ENCODE measurements at regions not wholly inside any gene's neighbourhood (a gene's known extent, or its start where the extent isn't known, plus 50 kb on each side); places are given as distances from the start of the nearest gene placed in this dataset.

GRCh38 chr4:188627892-188628291 is 488.7 kb downstream of the TRIML1 start:
- DNase-seq (ENCODE audit: extremely low spot score, unreplicated experiment) = no peak
- Mint-ChIP-seq H3K4me3 (ENCODE audit: unreplicated experiment) (no peak overlapping the region), H3K9me3 (ENCODE audit: unreplicated experiment) (no peaks in the 10 kb centered on the region), H3K27ac (ENCODE audit: unreplicated experiment) (no peak overlapping the region), H3K36me3 (ENCODE audit: unreplicated experiment) (no peaks in the 10 kb centered on the region), H3K27me3 (ENCODE audit: unreplicated experiment) (no peaks in the 10 kb centered on the region), H3K4me1 (ENCODE audit: unreplicated experiment) (peaks cover 14% of the 10 kb centered on the region)
- TF ChIP-seq CTCF (IDR thresholded peaks at IDR 0.05) = peak; percentile 31

GRCh38 chr4:188639479-188640100 is 500.3 kb downstream of the TRIML1 start:
- Mint-ChIP-seq H3K27ac (ENCODE audit: unreplicated experiment) (no peak overlapping the region), H3K9me3 (ENCODE audit: unreplicated experiment) (no peaks in the 10 kb centered on the region), H3K36me3 (ENCODE audit: unreplicated experiment) (no peaks in the 10 kb centered on the region), H3K4me3 (ENCODE audit: unreplicated experiment) (no peak overlapping the region), H3K4me1 (ENCODE audit: unreplicated experiment) (no peaks in the 10 kb centered on the region), H3K27me3 (ENCODE audit: unreplicated experiment) (peaks cover 2% of the 10 kb centered on the region)
- TF ChIP-seq CTCF (IDR thresholded peaks at IDR 0.05) = no peak
- DNase-seq (ENCODE audit: extremely low spot score, unreplicated experiment) = no peak

- H3K27ac Mint-ChIP-seq (ENCODE audit: unreplicated experiment) = no peak overlapping the region
Measured at GRCh38 chr4:188647820-188648370, 508.7 kb downstream of the TRIML1 start.

GRCh38 chr4:188649635-188650034 is 510.4 kb downstream of the TRIML1 start:
- Mint-ChIP-seq H3K36me3 (ENCODE audit: unreplicated experiment) (no peaks in the 10 kb centered on the region), H3K9me3 (ENCODE audit: unreplicated experiment) (no peaks in the 10 kb centered on the region)

More at GRCh38 chr4:188647820-188648370, 508.7 kb downstream of the TRIML1 start:
- H3K4me3 Mint-ChIP-seq (ENCODE audit: unreplicated experiment) = no peak overlapping the region
- peaks cover 2% of the 10 kb centered on the region for H3K27me3 Mint-ChIP-seq (ENCODE audit: unreplicated experiment)
- no peaks in the 10 kb centered on the region for H3K36me3 Mint-ChIP-seq (ENCODE audit: unreplicated experiment)
- DNase-seq (ENCODE audit: extremely low spot score, unreplicated experiment) = no peak
- H3K9me3 Mint-ChIP-seq (ENCODE audit: unreplicated experiment) = no peaks in the 10 kb centered on the region
- no peak for TF ChIP-seq CTCF (IDR thresholded peaks at IDR 0.05)
- H3K4me1 Mint-ChIP-seq (ENCODE audit: unreplicated experiment) = peaks cover 5% of the 10 kb centered on the region

More at GRCh38 chr4:188649635-188650034, 510.4 kb downstream of the TRIML1 start:
- H3K27ac Mint-ChIP-seq (ENCODE audit: unreplicated experiment) = no peak overlapping the region
- no peak overlapping the region for H3K4me3 Mint-ChIP-seq (ENCODE audit: unreplicated experiment)
- no peak for DNase-seq (ENCODE audit: extremely low spot score, unreplicated experiment)
- no peak for TF ChIP-seq CTCF (IDR thresholded peaks at IDR 0.05)
- no peaks in the 10 kb centered on the region for H3K27me3 Mint-ChIP-seq (ENCODE audit: unreplicated experiment)
- peaks cover 7% of the 10 kb centered on the region for H3K4me1 Mint-ChIP-seq (ENCODE audit: unreplicated experiment)

Measured in osteocyte (in vitro differentiated cells).